ENCODE measurements at regions not wholly inside any gene's neighbourhood (a gene's known extent, or its start where the extent isn't known, plus 50 kb on each side); places are given as distances from the start of the nearest gene placed in this dataset.

- TF ChIP-seq CTCF (IDR thresholded peaks at IDR 0.05): no peak
Measured at GRCh38 chr6:134632024-134632423, 314.1 kb upstream of the SGK1 start.

- no peak for TF ChIP-seq CTCF (IDR thresholded peaks at IDR 0.05)
Measured at GRCh38 chr6:134631398-134631924, 313.5 kb upstream of the SGK1 start.

- TF ChIP-seq CTCF (IDR thresholded peaks at IDR 0.05): no peak
Measured at GRCh38 chr6:134630508-134631121, 312.7 kb upstream of the SGK1 start.

- TF ChIP-seq CTCF (IDR thresholded peaks at IDR 0.05): no peak
Measured at GRCh38 chr6:134628154-134628553, 310.2 kb upstream of the SGK1 start.

- no peak for TF ChIP-seq CTCF (IDR thresholded peaks at IDR 0.05)
Measured at GRCh38 chr6:134627707-134628106, 309.8 kb upstream of the SGK1 start.

GRCh38 chr6:134626589-134626988 is 308.7 kb upstream of the SGK1 start:
- no peak for TF ChIP-seq CTCF (IDR thresholded peaks at IDR 0.05)

- no peak for TF ChIP-seq CTCF (IDR thresholded peaks at IDR 0.05)
Measured at GRCh38 chr6:134626086-134626485, 308.2 kb upstream of the SGK1 start.

- TF ChIP-seq CTCF (IDR thresholded peaks at IDR 0.05): no peak
Measured at GRCh38 chr6:134624781-134625180, 306.9 kb upstream of the SGK1 start.

Data from LNCAP (cell line).